Upper lobe of left lung (tissue), 6 donors: ENCODE measurements at regions not wholly inside any gene's neighbourhood (a gene's known extent, or its start where the extent isn't known, plus 50 kb on each side); places are given as distances from the start of the nearest gene placed in this dataset.

Experiments used
- ATAC-seq, 2 donors: fragments of 200-7000 bp; cut with Tn5 transposase; one replicate each; pipeline ENCODE4 v1.9.1; 2022; ENCODE audit warnings: mild to moderate bottlenecking in 2 of 2, moderate library complexity in 2 of 2; ENCODE audit not compliant: low FRiP score in 2 of 2
- DNase-seq, 2 donors: peaks; one replicate each; pipeline ENCODE4 v3.0.0-alpha.2; 2019 to 2020
- H3K27ac ChIP-seq, 4 donors: fragments of 200-600 bp; sonication (generic); one replicate each; pipeline ENCODE4 v1.5.1; 2016 to 2019
- H3K27me3 ChIP-seq, 4 donors: fragments of 200-600 bp; sonication (generic); one replicate each; pipeline ENCODE4 v1.5.1; 2017 to 2019
- H3K36me3 ChIP-seq, 4 donors: fragments of 200-600 bp; sonication (generic); one replicate each; pipeline ENCODE4 v1.5.1; 2016 to 2019
- H3K4me1 ChIP-seq, 4 donors: fragments of 200-600 bp; sonication (generic); one replicate each; pipeline ENCODE4 v1.5.1; 2018 to 2019
- H3K4me3 ChIP-seq, 4 donors: fragments of 200-600 bp; sonication (generic); one replicate each; pipeline ENCODE4 v1.5.1; 2017 to 2019; ENCODE audit warnings: mild to moderate bottlenecking in 2 of 4, moderate library complexity in 1 of 4
- H3K9me3 ChIP-seq, 4 donors: fragments of 200-600 bp; sonication (generic); one replicate each; pipeline ENCODE4 v1.5.1; 2018 to 2019
- EP300 ChIP-seq, 4 donors: sonication (generic); formaldehyde crosslinking; IDR thresholded peaks; one replicate each; pipeline ENCODE4 v1.5.1; 2017; ENCODE audit warnings: antibody characterized with exemption in 4 of 4, control low read depth in 2 of 4
- POLR2A ChIP-seq, 4 donors: fragments of 450-650 bp; IDR thresholded peaks; one replicate each; pipeline ENCODE4 v1.5.1; 2016 to 2017; ENCODE audit warnings: antibody characterized with exemption in 4 of 4, mild to moderate bottlenecking in 2 of 4
- POLR2AphosphoS5 ChIP-seq, 2 donors: sonication (generic); formaldehyde crosslinking; IDR thresholded peaks; one replicate each; pipeline ENCODE4 v1.5.1; 2017; ENCODE audit warnings: antibody characterized with exemption in 2 of 2
- WGBS, 2 donors: methylation state at CpG; one replicate each; pipeline ENCODE4 v1.1.5; 2017 to 2018; 5-methylcytosine and 5-hydroxymethylcytosine counted together
- TF ChIP-seq, protein P1 (sequence below), 6 experiments: fragments of 450-650 bp in 4 of 6; fragments of 200-600 bp in 2 of 6; sonication (generic) in 2 of 6; IDR thresholded peaks; one replicate each; pipeline ENCODE4 v1.5.1; 2016 to 2019; ENCODE audit warnings: antibody characterized with exemption in 6 of 6
- donor health status: DM: no; HTN: no; CAD: no; lungs with moderate emphysema.
- donor health status: DM: no; HTN: yes; CAD: no; lungs with severe emphysema.

DNA sequence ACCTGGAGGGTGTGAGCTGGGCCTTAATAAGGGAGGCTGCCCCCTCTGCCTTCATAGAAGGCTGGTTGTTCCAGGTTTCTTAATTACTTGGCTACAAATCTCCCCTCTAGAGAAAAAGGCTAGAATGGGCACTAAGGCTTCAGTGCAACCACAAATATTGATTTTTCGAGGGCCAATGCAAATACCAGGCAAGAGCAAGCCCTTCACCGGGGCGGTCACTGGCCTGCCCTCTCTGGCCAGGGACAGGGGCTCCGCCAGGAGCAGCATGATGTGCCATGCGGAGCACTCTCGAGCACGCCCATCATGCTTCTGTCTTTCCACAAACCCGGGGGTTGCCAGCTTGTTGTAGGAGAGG lies 127.8 kb upstream of the SPACA7 start:
- H3K36me3 ChIP-seq, result no peaks in the 10 kb centered on the region
- H3K9me3 ChIP-seq, result no peaks in the 10 kb centered on the region
- TF ChIP-seq EP300 (IDR thresholded peaks at IDR 0.05) (no peak), POLR2AphosphoS5 (IDR thresholded peaks at IDR 0.05) (no peak), POLR2A (IDR thresholded peaks at IDR 0.05) (no peak)
- TF ChIP-seq, protein P1, sequence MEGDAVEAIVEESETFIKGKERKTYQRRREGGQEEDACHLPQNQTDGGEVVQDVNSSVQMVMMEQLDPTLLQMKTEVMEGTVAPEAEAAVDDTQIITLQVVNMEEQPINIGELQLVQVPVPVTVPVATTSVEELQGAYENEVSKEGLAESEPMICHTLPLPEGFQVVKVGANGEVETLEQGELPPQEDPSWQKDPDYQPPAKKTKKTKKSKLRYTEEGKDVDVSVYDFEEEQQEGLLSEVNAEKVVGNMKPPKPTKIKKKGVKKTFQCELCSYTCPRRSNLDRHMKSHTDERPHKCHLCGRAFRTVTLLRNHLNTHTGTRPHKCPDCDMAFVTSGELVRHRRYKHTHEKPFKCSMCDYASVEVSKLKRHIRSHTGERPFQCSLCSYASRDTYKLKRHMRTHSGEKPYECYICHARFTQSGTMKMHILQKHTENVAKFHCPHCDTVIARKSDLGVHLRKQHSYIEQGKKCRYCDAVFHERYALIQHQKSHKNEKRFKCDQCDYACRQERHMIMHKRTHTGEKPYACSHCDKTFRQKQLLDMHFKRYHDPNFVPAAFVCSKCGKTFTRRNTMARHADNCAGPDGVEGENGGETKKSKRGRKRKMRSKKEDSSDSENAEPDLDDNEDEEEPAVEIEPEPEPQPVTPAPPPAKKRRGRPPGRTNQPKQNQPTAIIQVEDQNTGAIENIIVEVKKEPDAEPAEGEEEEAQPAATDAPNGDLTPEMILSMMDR (IDR thresholded peaks at IDR 0.05), result no peak
- H3K27me3 ChIP-seq, result no peaks in the 10 kb centered on the region
- 54 to 61% methylated on average over 7 to 8 of the region's 8 CpGs for WGBS, 2 donors
- H3K27ac ChIP-seq, result no peak overlapping the region
- peak in 1 of 2 donors; percentile 53 for DNase-seq
- no peak for ATAC-seq
- no peak overlapping the region for H3K4me3 ChIP-seq
- no peaks in the 10 kb centered on the region for H3K4me1 ChIP-seq

DNA sequence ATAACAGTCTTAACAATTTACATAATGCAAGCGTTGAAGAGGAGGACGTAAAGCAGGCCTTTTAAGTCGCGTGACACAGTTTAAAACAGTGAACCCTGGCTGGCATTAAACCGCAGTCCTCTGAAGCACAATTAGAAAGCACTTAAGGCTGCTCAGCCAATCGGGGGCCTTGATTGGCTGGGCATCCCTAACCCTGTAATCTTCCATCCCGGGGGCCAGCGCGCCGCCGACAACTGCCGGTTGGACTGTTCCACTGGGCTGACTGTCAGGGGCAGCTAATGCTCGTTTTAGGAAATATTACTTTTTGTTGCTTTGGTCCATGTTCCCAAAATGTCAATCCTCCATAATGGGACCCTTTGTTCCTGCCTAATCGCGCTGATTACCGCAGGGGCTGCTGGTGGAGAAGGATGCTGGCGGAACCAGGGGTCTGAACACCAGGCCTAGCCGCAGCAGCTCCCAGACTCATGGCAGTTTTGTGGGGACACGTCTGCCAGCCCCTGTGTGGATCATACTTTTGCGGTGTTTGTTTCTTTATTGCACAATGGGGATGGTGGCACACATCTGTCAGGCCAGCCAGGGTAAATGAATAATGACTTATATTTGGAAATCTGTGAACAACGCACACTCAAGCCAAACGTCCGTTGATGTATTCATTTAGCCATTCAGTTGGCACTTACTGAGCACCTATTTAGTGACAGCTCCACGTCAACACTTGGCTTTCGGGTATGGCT lies 127.1 kb upstream of the SPACA7 start:
- no peaks in the 10 kb centered on the region for H3K9me3 ChIP-seq
- H3K27me3 ChIP-seq, result no peaks in the 10 kb centered on the region
- 75 to 79% methylated on average over 25 of the region's 25 CpGs for WGBS, 2 donors
- H3K4me1 ChIP-seq, result no peaks in the 10 kb centered on the region
- no peak overlapping the region for H3K4me3 ChIP-seq
- H3K36me3 ChIP-seq, result no peaks in the 10 kb centered on the region
- TF ChIP-seq POLR2AphosphoS5 (IDR thresholded peaks at IDR 0.05) (no peak), POLR2A (IDR thresholded peaks at IDR 0.05) (no peak), EP300 (IDR thresholded peaks at IDR 0.05) (no peak)
- TF ChIP-seq, protein P1 (IDR thresholded peaks at IDR 0.05), result no peak
- ATAC-seq, result no peak
- DNase-seq, result peak in 1 of 2 donors; percentile 65
- no peak overlapping the region for H3K27ac ChIP-seq

DNA sequence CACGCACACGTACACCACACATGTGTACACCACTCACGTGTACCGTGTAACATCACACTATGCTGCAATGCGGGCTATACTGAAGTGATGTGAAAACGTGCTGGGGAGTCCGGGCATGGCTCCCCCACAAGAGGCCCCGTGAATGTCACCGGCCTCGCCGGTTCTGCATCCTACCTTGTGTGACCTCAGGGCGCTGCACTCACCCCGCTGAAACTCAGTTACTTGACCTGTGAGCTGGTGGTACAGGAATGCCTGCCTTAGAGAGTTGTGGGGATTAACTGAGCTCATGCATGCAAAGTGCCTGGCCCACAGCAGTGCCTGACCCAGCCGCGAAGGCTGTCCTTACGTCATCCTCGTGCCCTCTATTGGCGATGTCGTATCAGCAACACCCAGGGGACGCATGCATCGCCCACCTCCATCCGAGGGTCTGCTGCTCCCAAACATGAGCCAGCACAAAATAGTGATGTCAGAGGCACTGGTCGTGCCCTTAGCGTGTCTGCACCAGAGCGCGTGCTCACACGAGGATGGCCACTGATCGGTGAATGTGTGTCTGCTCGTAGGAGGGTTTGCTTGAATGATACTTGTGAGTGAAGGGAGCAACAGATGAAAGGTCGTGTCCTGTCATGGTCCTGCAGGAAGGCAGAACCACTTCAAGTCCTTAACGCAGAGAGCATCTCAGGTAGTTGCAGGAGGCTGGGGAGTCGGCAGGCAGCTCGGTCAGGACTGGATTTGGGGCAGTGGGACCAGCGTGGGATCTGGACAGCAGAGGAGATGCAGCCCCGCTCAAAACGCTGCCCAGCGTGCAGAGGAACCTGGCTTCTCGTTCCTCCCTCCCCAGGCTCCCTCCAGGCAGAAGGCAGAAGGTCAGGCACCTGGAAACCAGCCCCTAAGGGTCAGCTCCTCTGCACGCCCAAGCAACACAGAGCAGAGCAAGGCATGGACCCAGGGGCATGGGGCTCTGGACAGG lies 126.2 kb upstream of the SPACA7 start:
- no peak for TF ChIP-seq POLR2A (IDR thresholded peaks at IDR 0.05)
- TF ChIP-seq EP300 (IDR thresholded peaks at IDR 0.05), result no peak
- Histone ChIP-seq H3K4me3 (no peak overlapping the region), H3K27ac (no peak overlapping the region), H3K4me1 (no peaks in the 10 kb centered on the region), H3K27me3 (no peaks in the 10 kb centered on the region), H3K9me3 (no peaks in the 10 kb centered on the region), H3K36me3 (no peaks in the 10 kb centered on the region)
- DNase-seq (peak in 1 of 2 donors; percentile 52), ATAC-seq (no peak)
- 83 to 86% methylated on average over 36 to 39 of the region's 39 CpGs for WGBS, 2 donors

DNA sequence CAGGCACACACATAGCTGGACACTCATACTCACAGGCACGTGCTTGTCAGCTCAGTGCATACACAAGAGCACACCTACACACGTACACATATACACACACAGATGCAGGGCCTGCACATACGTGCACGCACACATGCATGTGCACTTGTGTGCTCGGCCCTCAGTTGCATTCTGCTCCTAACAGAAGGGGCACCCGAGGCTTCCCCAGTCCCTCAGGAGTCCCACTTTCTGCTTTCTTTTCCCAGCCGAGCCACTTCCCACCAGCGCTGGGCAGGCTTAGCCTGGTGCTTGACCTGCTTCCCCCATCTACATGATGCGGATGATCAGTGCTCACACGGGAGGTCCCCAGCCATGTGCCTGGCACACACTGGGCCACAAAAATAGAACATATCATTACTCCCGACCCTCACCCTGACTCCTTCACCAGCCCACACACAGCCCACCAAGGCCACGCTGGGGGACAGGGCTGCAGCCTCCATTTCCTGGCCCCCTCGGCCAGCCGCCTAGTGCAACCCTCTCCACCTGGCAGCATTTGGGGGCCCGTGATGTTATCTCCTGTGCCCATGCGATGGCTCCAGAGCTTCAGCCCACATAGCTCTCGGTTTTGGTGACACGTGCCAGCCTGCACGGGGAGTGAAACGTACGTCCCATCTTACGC lies 125.2 kb upstream of the SPACA7 start:
- Histone ChIP-seq H3K27me3 (no peaks in the 10 kb centered on the region), H3K4me3 (no peak overlapping the region), H3K9me3 (no peaks in the 10 kb centered on the region), H3K36me3 (no peaks in the 10 kb centered on the region), H3K27ac (no peak overlapping the region), H3K4me1 (no peaks in the 10 kb centered on the region)
- 76 to 85% methylated on average over 19 to 22 of the region's 22 CpGs for WGBS, 2 donors
- ATAC-seq (no peak), DNase-seq (no peak)
- TF ChIP-seq POLR2AphosphoS5 (IDR thresholded peaks at IDR 0.05) (no peak), EP300 (IDR thresholded peaks at IDR 0.05) (no peak), POLR2A (IDR thresholded peaks at IDR 0.05) (no peak)
- TF ChIP-seq, protein P1 (IDR thresholded peaks at IDR 0.05), result no peak
